ENCODE measurements at regions not wholly inside any gene's neighbourhood (a gene's known extent, or its start where the extent isn't known, plus 50 kb on each side); places are given as distances from the start of the nearest gene placed in this dataset.

DNA sequence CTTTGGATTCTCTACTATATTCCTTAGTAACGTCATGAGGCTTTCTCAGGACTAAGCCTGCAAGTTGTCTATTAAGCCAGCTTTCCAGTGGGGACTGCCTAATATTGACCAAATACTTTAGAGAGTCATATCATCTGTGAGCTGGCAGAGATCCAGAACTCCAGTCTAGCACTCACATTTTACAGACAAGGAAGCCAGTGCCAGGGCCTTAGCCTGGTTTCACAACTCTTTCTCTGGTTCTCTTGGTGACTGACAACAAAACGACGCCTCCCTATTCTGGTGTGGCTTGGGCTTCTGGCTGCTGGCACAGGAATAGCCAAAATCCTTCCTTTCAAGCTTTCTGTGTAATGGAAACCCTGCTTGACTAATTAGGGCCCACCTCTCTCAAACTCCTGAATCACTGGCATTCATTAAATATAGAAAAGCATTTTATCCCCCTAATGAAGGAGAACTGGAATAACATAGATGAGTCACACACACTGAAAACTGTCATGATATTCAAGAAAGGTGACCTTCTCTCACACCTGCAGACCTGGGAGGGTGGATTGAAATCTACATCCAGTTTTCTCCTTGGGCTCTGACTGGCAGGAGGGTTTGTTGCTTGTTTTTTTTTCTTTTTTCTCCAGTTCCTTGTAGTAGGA lies 75.2 kb upstream of the UBL3 start:
- TF ChIP-seq EZH2 (IDR thresholded peaks at IDR 0.05; ENCODE audit: low read length, missing control alignments): no peak
- no peak for TF ChIP-seq CTCF (conservative IDR thresholded peaks at IDR 0.05 in 1 of 2, IDR thresholded peaks at IDR 0.05 in 1 of 2; ENCODE audit: low read depth in 1 of 2, low read length in 2 of 2)

Data from fibroblast of lung (primary cell).